CD14-positive monocyte (primary cell): ENCODE measurements at regions not wholly inside any gene's neighbourhood (a gene's known extent, or its start where the extent isn't known, plus 50 kb on each side); places are given as distances from the start of the nearest gene placed in this dataset.

Experiments
- DNase-seq, 3 donors: peaks; one replicate each; pipeline ENCODE4 v3.0.0-alpha.2; 2011 to 2022
- H2AFZ ChIP-seq: 2 replicates; pipeline ENCODE4 v1.6.0; 2012; ENCODE audit warnings: mild to moderate bottlenecking, low read depth, low read length, inconsistent platforms; ENCODE audit not compliant: insufficient read depth, poor library complexity, severe bottlenecking
- H3K27ac ChIP-seq, 2 donors: 1 replicate in 1 of 2; 2 replicates in 1 of 2; pipeline ENCODE4 v1.5.1; 2012 to 2013; ENCODE audit warnings: low read length in 2 of 2, control low read depth in 1 of 2, inconsistent platforms in 1 of 2, low read depth in 1 of 2, mild to moderate bottlenecking in 1 of 2
- H3K27me3 ChIP-seq, 2 donors: one replicate each; pipeline versions ENCODE4 v1.6.0 to v1.6.1; 2011 to 2013; ENCODE audit warnings: low read length in 2 of 2; ENCODE audit not compliant: control insufficient read depth in 2 of 2, insufficient read depth in 2 of 2
- H3K36me3 ChIP-seq, 2 donors: replicated peaks in 1 of 2; 1 replicate in 1 of 2; 2 replicates in 1 of 2; pipeline versions ENCODE4 v1.5.1 to v1.6.1; 2012 to 2013; ENCODE audit warnings: low read length in 2 of 2, control low read depth in 1 of 2, inconsistent platforms in 1 of 2, mild to moderate bottlenecking in 1 of 2; ENCODE audit not compliant: insufficient read depth in 2 of 2, control insufficient read depth in 1 of 2
- H3K4me1 ChIP-seq, 2 donors: 1 replicate in 1 of 2; 2 replicates in 1 of 2; pipeline versions ENCODE4 v1.5.1 to v1.6.1; 2012 to 2013; ENCODE audit warnings: low read length in 2 of 2, control low read depth in 1 of 2, inconsistent platforms in 1 of 2, mild to moderate bottlenecking in 1 of 2, moderate library complexity in 1 of 2; ENCODE audit not compliant: insufficient read depth in 2 of 2, control insufficient read depth in 1 of 2
- H3K4me2 ChIP-seq: replicated peaks from 2 replicates; pipeline ENCODE3; 2012; ENCODE audit warnings: low read length, moderate library complexity, mild to moderate bottlenecking; ENCODE audit not compliant: poor library complexity, severe bottlenecking; ENCODE audit errors: extremely low read depth
- H3K4me3 ChIP-seq, 3 experiments: fragments of 200-600 bp in 1 of 3; sonication (generic) in 1 of 3; replicated peaks in 1 of 3; 1 replicate in 2 of 3; 2 replicates in 1 of 3; pipeline ENCODE4 v1.5.1; 2011 to 2013; ENCODE audit warnings: low read length in 3 of 3, mild to moderate bottlenecking in 3 of 3, control low read depth in 2 of 3, low read depth in 2 of 3, inconsistent platforms in 1 of 3, moderate library complexity in 1 of 3
- H3K79me2 ChIP-seq: 2 replicates; pipeline ENCODE4 v1.6.0; 2012; ENCODE audit warnings: mild to moderate bottlenecking, control low read depth, inconsistent platforms, low read length, moderate library complexity; ENCODE audit not compliant: insufficient read depth
- H3K9ac ChIP-seq: 2 replicates; pipeline ENCODE4 v1.6.0; 2017; ENCODE audit warnings: low read length, mild to moderate bottlenecking; ENCODE audit not compliant: insufficient read depth, poor library complexity, severe bottlenecking
- H3K9me3 ChIP-seq, 2 donors: replicated peaks in 1 of 2; 1 replicate in 1 of 2; 2 replicates in 1 of 2; pipeline versions ENCODE4 v1.5.1 to v1.6.1; 2012 to 2013; ENCODE audit warnings: low read length in 2 of 2, control low read depth in 1 of 2; ENCODE audit not compliant: control insufficient read depth in 1 of 2, insufficient read depth in 1 of 2
- H4K20me1 ChIP-seq: 2 replicates; pipeline ENCODE4 v1.6.0; 2012; ENCODE audit warnings: mild to moderate bottlenecking, low read length, control low read depth, moderate library complexity; ENCODE audit not compliant: insufficient read depth
- H3K27ac Mint-ChIP-seq, 7 donors: one replicate each; pipeline ENCODE4 v1.8.0; 2020; ENCODE audit warnings: mild to moderate bottlenecking in 7 of 7, mixed read lengths in 7 of 7, moderate library complexity in 6 of 7, inconsistent platforms in 2 of 7
- H3K27me3 Mint-ChIP-seq, 3 donors: one replicate each; pipeline ENCODE4 v1.8.0; 2021 to 2022; ENCODE audit warnings: low read depth in 3 of 3, mild to moderate bottlenecking in 3 of 3, mixed read lengths in 3 of 3, moderate library complexity in 3 of 3, inconsistent platforms in 1 of 3
- H3K36me3 Mint-ChIP-seq, 2 donors: one replicate each; pipeline ENCODE4 v1.8.0; 2020; ENCODE audit warnings: mixed read lengths in 2 of 2, inconsistent platforms in 1 of 2, mild to moderate bottlenecking in 1 of 2
- H3K4me1 Mint-ChIP-seq: one replicate; pipeline ENCODE4 v1.8.0; 2020; ENCODE audit warnings: mild to moderate bottlenecking, mixed read lengths
- H3K4me3 Mint-ChIP-seq, 2 donors: one replicate each; pipeline ENCODE4 v1.8.0; 2020; ENCODE audit warnings: mild to moderate bottlenecking in 2 of 2, mixed read lengths in 2 of 2, moderate library complexity in 1 of 2
- H3K9me3 Mint-ChIP-seq, 7 donors: one replicate each; pipeline ENCODE4 v1.8.0; 2020 to 2022; ENCODE audit warnings: mixed read lengths in 7 of 7, mild to moderate bottlenecking in 6 of 7, moderate library complexity in 6 of 7, inconsistent platforms in 2 of 7
- CTCF ChIP-seq: fragments of 200-600 bp; IDR thresholded peaks from one replicate; pipeline ENCODE4 v1.8.0; 2022; ENCODE audit warnings: antibody characterized with exemption, mild to moderate bottlenecking
- WGBS: methylation state at CpG from one replicate; pipeline ENCODE4 v1.1.5; 2013; ENCODE audit warnings: missing lambda C conversion rate; ENCODE audit not compliant: insufficient coverage; 5-methylcytosine and 5-hydroxymethylcytosine counted together
- intact Hi-C, 2 donors: fragments of 100-400 bp; cut with micrococcal nuclease; formaldehyde crosslinking; loops; one replicate each; pipeline versions ENCODE4 v1.15.0 to v1.15.1; 2023

- H3K4me3 ChIP-seq = no peak overlapping the region
- H3K36me3 ChIP-seq = no peaks in the 10 kb centered on the region
- Mint-ChIP-seq H3K4me3 (no peak overlapping the region), H3K27ac (no peak overlapping the region), H3K4me1 (no peaks in the 10 kb centered on the region), H3K9me3 (peaks cover 0 to 7% (median 1%) of the 10 kb centered on the region in 7 donors), H3K36me3 (no peaks in the 10 kb centered on the region), H3K27me3 (peaks cover 0 to 5% (median 2%) of the 10 kb centered on the region in 3 donors)
- H3K9me3 ChIP-seq = no peaks in the 10 kb centered on the region
- H3K9ac ChIP-seq = no peak overlapping the region
- intact Hi-C loops = no loop called here
- no peaks in the 10 kb centered on the region for H3K27me3 ChIP-seq
- no peak for TF ChIP-seq CTCF
- DNase-seq = no peak
- H4K20me1 ChIP-seq = no peaks in the 10 kb centered on the region
- H2AFZ ChIP-seq = no peak overlapping the region
- no peaks in the 10 kb centered on the region for H3K79me2 ChIP-seq
- H3K4me1 ChIP-seq = no peaks in the 10 kb centered on the region
- no peak overlapping the region for H3K27ac ChIP-seq
- WGBS = 100% methylated on average over 1 of the region's 6 CpGs
- H3K4me2 ChIP-seq = no peak overlapping the region
Measured at GRCh38 chr7:156207306-156207705, 395.0 kb upstream of the SHH start.

- H3K36me3 ChIP-seq = no peaks in the 10 kb centered on the region
- Mint-ChIP-seq H3K9me3 (peaks cover 0 to 7% (median 1%) of the 10 kb centered on the region in 7 donors), H3K27me3 (peaks cover 0 to 7% (median 2%) of the 10 kb centered on the region in 3 donors), H3K4me1 (no peaks in the 10 kb centered on the region), H3K4me3 (no peak overlapping the region), H3K27ac (no peak overlapping the region), H3K36me3 (no peaks in the 10 kb centered on the region)
- H4K20me1 ChIP-seq = no peaks in the 10 kb centered on the region
- no peak for TF ChIP-seq CTCF
- no peak overlapping the region for H3K27ac ChIP-seq
- no peak overlapping the region for H3K4me2 ChIP-seq
- intact Hi-C loops = no loop called here
- H3K4me3 ChIP-seq = no peak overlapping the region
- H3K79me2 ChIP-seq = no peaks in the 10 kb centered on the region
- DNase-seq = no peak
- H3K9ac ChIP-seq = no peak overlapping the region
- no peak overlapping the region for H2AFZ ChIP-seq
- H3K9me3 ChIP-seq = no peaks in the 10 kb centered on the region
- 96% methylated on average over 5 of the region's 8 CpGs for WGBS
- H3K27me3 ChIP-seq = no peaks in the 10 kb centered on the region
- no peaks in the 10 kb centered on the region for H3K4me1 ChIP-seq
Measured at GRCh38 chr7:156206174-156206573, 393.9 kb upstream of the SHH start.
